ENCODE measurements at regions not wholly inside any gene's neighbourhood (a gene's known extent, or its start where the extent isn't known, plus 50 kb on each side); places are given as distances from the start of the nearest gene placed in this dataset.

DNA sequence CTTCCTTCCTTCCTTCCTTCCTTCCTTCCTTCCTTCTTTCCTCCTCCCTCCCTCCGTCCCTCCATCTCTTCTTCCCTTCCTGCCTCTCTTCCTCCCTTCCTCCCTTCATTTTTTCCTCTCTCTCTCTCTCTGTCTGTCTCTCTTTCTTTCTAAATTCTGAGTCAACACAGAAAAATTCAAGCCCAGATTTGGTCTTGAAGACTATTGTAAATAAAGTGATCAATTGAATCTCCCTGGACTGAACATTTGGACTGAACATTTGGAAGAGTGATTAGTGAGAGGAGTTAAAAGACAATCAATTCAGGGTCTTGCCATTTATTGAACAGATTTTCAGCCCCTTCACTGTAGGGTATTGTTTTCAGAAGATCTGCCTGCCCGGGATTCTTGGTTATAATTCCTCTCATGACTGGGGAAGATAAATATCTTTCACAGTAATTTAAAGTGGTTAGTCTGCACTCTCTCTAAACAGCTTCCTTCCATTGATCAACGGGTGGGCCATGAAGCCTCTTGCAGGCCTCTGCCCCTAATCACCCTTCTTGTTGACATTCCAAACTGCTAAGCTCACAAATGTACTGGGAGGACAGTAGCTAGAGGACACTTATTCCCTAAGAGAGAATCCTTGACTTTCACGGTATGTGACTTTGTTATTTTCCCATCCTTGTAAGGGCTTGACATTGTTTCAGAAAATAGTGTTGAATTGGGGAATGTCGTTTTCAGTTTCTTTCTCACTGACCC, 101.7 kb upstream of the BMP2 start:
- TF ChIP-seq, protein P1, sequence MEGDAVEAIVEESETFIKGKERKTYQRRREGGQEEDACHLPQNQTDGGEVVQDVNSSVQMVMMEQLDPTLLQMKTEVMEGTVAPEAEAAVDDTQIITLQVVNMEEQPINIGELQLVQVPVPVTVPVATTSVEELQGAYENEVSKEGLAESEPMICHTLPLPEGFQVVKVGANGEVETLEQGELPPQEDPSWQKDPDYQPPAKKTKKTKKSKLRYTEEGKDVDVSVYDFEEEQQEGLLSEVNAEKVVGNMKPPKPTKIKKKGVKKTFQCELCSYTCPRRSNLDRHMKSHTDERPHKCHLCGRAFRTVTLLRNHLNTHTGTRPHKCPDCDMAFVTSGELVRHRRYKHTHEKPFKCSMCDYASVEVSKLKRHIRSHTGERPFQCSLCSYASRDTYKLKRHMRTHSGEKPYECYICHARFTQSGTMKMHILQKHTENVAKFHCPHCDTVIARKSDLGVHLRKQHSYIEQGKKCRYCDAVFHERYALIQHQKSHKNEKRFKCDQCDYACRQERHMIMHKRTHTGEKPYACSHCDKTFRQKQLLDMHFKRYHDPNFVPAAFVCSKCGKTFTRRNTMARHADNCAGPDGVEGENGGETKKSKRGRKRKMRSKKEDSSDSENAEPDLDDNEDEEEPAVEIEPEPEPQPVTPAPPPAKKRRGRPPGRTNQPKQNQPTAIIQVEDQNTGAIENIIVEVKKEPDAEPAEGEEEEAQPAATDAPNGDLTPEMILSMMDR (IDR thresholded peaks at IDR 0.05; ENCODE audit: low read depth, low read length, poor library complexity, severe bottlenecking), result no peak
- no peak for TF ChIP-seq EZH2phosphoT487 (IDR thresholded peaks at IDR 0.05; ENCODE audit: borderline replicate concordance, low read length)
